GM10266 (cell line): ENCODE measurements at regions not wholly inside any gene's neighbourhood (a gene's known extent, or its start where the extent isn't known, plus 50 kb on each side); places are given as distances from the start of the nearest gene placed in this dataset.

Source experiments
- DNase-seq: peaks from one replicate; pipeline ENCODE4 v3.0.0; 2012; ENCODE audit errors: extremely low spot score
- CTCF ChIP-seq: IDR thresholded peaks from 2 replicates; pipeline ENCODE4 v1.5.1; 2012; ENCODE audit warnings: mild to moderate bottlenecking, low read depth; ENCODE audit not compliant: control insufficient read depth, insufficient read depth; ENCODE audit errors: missing control alignments

GRCh38 chr10:59006511-59007306 is 169.7 kb upstream of the PHYHIPL start:
- no peak for TF ChIP-seq CTCF
- no peak for DNase-seq

GRCh38 chr10:59007307-59008025 is 169.0 kb upstream of the PHYHIPL start:
- DNase-seq = no peak
- no peak for TF ChIP-seq CTCF

GRCh38 chr10:59008452-59008851 is 168.0 kb upstream of the PHYHIPL start:
- DNase-seq = no peak
- no peak for TF ChIP-seq CTCF

- no peak for TF ChIP-seq CTCF
- no peak for DNase-seq
These were observed 164.3 kb upstream of the PHYHIPL start for GRCh38 chr10:59011972-59012632.

DNA sequence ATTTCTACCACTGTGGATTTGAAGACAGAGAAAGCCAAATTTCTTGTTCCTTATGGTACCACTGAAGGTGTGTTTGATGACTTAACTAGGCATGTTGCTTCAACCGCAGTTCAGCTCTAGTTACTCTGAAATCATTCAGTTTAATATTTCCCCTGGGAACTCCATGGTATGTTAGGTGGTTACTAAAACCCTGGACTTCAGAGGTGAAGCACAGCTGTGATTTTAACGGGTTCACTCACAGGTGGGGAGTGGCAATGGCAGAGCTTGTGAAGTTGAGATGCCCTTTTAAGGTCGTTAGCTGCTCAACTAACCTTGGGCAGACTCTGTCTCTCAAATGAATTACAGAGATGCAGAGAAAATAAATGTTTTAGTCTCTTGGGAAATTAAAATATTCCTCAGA is 163.6 kb upstream of the PHYHIPL start:
- no peak for TF ChIP-seq CTCF
- no peak for DNase-seq

- no peak for TF ChIP-seq CTCF
- DNase-seq = no peak
These were observed 160.4 kb upstream of the PHYHIPL start for GRCh38 chr10:59016043-59016442.
